Natural killer cell treated with Interleukin-12 subunit alpha and Interleukin-12 subunit beta and Interleukin-15 and Interleukin-18, amount 100 ng/mL, for 72 hours (primary cell): ENCODE measurements at regions not wholly inside any gene's neighbourhood (a gene's known extent, or its start where the extent isn't known, plus 50 kb on each side); places are given as distances from the start of the nearest gene placed in this dataset.
"Not testable (repeated sequence)": the region's sequence is repeated elsewhere in the genome, so short reads cannot be mapped to it uniquely, and the experiment has no call there.

Experiments
- ATAC-seq, 2 donors: fragments of 150-1000 bp; cut with Tn5 transposase in 1 of 2; sonication (Bioruptor Pico), chemical (Tn5 transposase) in 1 of 2; 2 replicates each; pipeline ENCODE4 v1.10.0; 2021
- DNase-seq: peaks from one replicate; pipeline ENCODE4 v3.0.0; 2022; ENCODE audit warnings: low spot score
- H3K27ac Mint-ChIP-seq, 2 donors: 1 replicate in 1 of 2; 2 replicates in 1 of 2; pipeline ENCODE4 v1.8.0; 2022; ENCODE audit warnings: mixed read lengths in 2 of 2, mild to moderate bottlenecking in 1 of 2, moderate library complexity in 1 of 2
- H3K27me3 Mint-ChIP-seq, 2 donors: 1 replicate in 1 of 2; 2 replicates in 1 of 2; pipeline ENCODE4 v1.8.0; 2022; ENCODE audit warnings: mixed read lengths in 2 of 2
- H3K36me3 Mint-ChIP-seq: one replicate; pipeline ENCODE4 v1.8.0; 2022; ENCODE audit warnings: mixed read lengths
- H3K4me1 Mint-ChIP-seq, 2 donors: 1 replicate in 1 of 2; 2 replicates in 1 of 2; pipeline ENCODE4 v1.8.0; 2022; ENCODE audit warnings: low read depth in 2 of 2, mixed read lengths in 2 of 2, mild to moderate bottlenecking in 1 of 2
- H3K4me3 Mint-ChIP-seq: one replicate; pipeline ENCODE4 v1.8.0; 2022; ENCODE audit warnings: mixed read lengths
- H3K9me3 Mint-ChIP-seq: 2 replicates; pipeline ENCODE4 v1.8.0; 2022; ENCODE audit warnings: mixed read lengths

DNA sequence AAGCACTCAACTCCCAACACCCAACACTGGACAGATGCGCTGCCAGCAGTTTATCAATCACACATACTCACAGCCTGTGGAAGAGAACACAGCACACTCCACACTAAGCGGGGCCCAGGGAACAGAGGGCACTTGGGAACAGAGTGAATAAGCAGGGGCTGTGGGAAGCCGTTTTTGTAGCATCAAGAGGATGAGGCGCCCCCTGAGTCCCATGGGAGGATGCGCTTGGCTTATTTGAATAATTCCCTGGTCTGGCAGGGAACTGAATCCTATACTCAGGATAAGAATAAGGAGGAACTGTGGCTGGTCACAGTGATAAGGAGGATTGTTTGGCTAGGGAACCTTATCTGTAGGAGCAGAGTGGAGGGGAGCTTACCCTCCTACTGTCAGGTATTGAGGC is 96.1 kb upstream of the DNAH5 start:
- ATAC-seq = no peak
- Mint-ChIP-seq H3K9me3 (no peaks in the 10 kb centered on the region), H3K27me3 (peaks cover 8 to 10% of the 10 kb centered on the region in 2 donors), H3K27ac (no peak overlapping the region), H3K4me3 (no peak overlapping the region), H3K4me1 (peaks cover 0 to 2% of the 10 kb centered on the region in 2 donors), H3K36me3 (no peaks in the 10 kb centered on the region)
- no peak for DNase-seq

DNA sequence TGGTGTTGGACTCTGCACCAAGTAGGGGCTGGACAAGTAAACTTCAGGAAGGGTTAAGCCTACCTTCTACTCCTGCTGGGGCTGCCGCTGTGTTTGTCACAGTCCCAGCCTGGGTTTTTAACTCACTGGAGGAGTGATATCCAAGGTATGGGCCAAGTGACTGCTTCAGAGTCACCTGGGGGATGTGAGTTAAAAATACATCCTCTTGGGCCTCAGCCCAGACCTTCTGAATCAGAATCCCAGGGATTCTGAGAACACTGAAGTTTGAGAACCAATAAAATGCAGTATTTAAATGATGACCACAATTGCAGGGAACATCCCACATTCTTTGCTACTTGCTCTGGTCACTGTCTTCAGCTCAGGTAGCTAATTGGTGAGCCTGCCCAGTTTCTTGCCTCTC is 95.1 kb upstream of the DNAH5 start:
- Mint-ChIP-seq H3K27me3 (peaks cover 11 to 16% of the 10 kb centered on the region in 2 donors), H3K9me3 (no peaks in the 10 kb centered on the region), H3K27ac (no peak overlapping the region), H3K36me3 (no peaks in the 10 kb centered on the region), H3K4me1 (peaks cover 0 to 5% of the 10 kb centered on the region in 2 donors), H3K4me3 (no peak overlapping the region)
- ATAC-seq (peak; percentile 7 to 13), DNase-seq (no peak)

GRCh38 chr5:14039063-14039462 is 94.6 kb upstream of the DNAH5 start:
- Mint-ChIP-seq H3K4me3 (no peak overlapping the region), H3K27me3 (peaks cover 14 to 21% of the 10 kb centered on the region in 2 donors), H3K9me3 (no peaks in the 10 kb centered on the region), H3K4me1 (peaks cover 0 to 5% of the 10 kb centered on the region in 2 donors), H3K36me3 (no peaks in the 10 kb centered on the region), H3K27ac (no peak overlapping the region)
- no peak for DNase-seq
- peak in 1 of 2 donors; percentile 11 for ATAC-seq

- Mint-ChIP-seq H3K27ac (no peak overlapping the region), H3K4me1 (peaks cover 0 to 5% of the 10 kb centered on the region in 2 donors), H3K4me3 (no peak overlapping the region), H3K9me3 (no peaks in the 10 kb centered on the region), H3K27me3 (peaks cover 18 to 26% of the 10 kb centered on the region in 2 donors), H3K36me3 (no peaks in the 10 kb centered on the region)
- DNase-seq = no peak
- ATAC-seq = no peak
These were observed 94.0 kb upstream of the DNAH5 start for GRCh38 chr5:14038341-14038959.

DNA sequence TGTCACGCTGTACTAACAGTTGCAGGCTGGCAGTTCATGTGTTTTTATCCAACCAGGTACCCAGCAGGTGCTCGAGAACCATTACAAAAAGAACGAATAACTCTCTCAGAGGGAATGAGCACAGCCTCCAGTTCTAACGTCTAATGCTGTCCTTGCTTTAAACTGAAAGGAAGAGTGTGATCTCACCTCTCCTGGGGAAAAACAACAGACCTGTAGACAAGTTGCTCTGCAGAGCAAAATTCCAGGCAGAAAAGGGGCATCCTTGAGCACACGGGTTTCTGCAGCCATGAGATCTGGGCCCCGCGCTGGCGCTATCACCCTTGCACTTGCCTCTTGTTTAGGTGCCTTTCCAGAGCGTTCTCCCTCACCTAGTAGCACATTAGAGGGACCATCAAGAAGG is 92.5 kb upstream of the DNAH5 start:
- no peaks in the 10 kb centered on the region for H3K9me3 Mint-ChIP-seq
- DNase-seq (no peak), ATAC-seq (no peak)
- no peak overlapping the region for H3K4me3 Mint-ChIP-seq
- peaks cover 16 to 17% of the 10 kb centered on the region in 2 donors for H3K27me3 Mint-ChIP-seq
- no peaks in the 10 kb centered on the region for H3K36me3 Mint-ChIP-seq
- H3K27ac Mint-ChIP-seq = no peak overlapping the region
- H3K4me1 Mint-ChIP-seq = peaks cover 0 to 5% of the 10 kb centered on the region in 2 donors

GRCh38 chr5:14036514-14036913 is 92.0 kb upstream of the DNAH5 start:
- Mint-ChIP-seq H3K27me3 (peaks cover 16 to 17% of the 10 kb centered on the region in 2 donors), H3K27ac (no peak overlapping the region), H3K9me3 (no peaks in the 10 kb centered on the region), H3K4me3 (no peak overlapping the region), H3K36me3 (no peaks in the 10 kb centered on the region), H3K4me1 (peaks cover 0 to 5% of the 10 kb centered on the region in 2 donors)
- ATAC-seq = no peak
- no peak for DNase-seq

DNA sequence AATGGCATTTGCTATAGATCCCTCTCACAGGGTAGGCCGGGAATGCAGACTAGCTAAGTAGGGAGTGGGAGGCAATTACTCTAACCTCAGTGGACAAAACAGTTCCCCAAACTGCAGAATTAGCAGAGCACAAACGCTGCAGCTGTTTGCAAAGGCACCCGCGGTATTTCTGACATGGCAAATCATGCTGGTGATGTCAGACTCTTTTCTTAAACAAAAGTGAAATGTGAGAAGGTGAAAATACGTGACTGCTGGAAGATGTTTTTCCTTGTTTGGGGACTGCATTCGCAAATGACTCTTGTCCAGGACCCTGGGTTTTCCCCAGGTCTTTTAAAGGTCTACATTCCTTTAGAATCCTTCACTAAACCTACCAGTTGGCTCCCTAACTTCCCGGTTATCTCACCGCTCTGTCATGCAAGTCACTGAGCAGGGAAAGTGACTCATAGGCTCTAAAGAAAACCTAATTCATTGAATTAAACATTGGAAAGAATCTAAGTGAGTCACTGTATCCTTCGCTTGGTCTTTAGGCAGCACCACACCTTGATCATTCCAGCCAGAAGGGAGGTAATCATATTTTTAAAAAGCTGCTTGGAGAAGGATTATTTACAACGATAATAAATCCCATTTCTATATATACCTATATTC is 91.5 kb upstream of the DNAH5 start:
- H3K9me3 Mint-ChIP-seq = no peaks in the 10 kb centered on the region
- no peak for ATAC-seq
- H3K27me3 Mint-ChIP-seq = peaks cover 16 to 17% of the 10 kb centered on the region in 2 donors
- DNase-seq = no peak
- H3K4me3 Mint-ChIP-seq = no peak overlapping the region
- no peaks in the 10 kb centered on the region for H3K36me3 Mint-ChIP-seq
- H3K27ac Mint-ChIP-seq = no peak overlapping the region
- H3K4me1 Mint-ChIP-seq = peaks cover 0 to 5% of the 10 kb centered on the region in 2 donors

DNA sequence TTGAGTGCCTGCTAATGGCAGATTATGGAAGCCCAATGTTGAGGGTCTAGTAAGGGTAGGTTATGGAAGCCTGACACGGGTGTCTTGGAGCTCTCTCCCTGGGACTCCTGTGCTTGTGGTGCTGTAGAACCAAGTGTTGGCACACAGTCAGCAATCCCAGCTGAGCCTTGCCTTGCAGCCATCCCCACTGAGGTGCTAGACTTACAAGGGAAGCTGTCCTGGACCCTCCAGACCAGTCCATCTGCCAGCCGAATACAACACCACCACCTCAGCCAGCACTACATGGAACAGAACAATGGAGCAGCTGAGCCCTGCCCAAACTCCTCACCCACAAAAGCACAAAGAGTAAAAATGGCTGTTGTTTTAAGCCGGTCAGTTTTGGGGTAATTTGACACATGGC is 90.5 kb upstream of the DNAH5 start:
- Mint-ChIP-seq H3K27me3 (peaks cover 21 to 24% of the 10 kb centered on the region in 2 donors), H3K27ac (no peak overlapping the region), H3K4me3 (no peak overlapping the region), H3K36me3 (no peaks in the 10 kb centered on the region), H3K9me3 (no peaks in the 10 kb centered on the region), H3K4me1 (peaks cover 0 to 5% of the 10 kb centered on the region in 2 donors)
- ATAC-seq (peak; percentile 11 to 25), DNase-seq (no peak)

- ATAC-seq (no peak), DNase-seq (no peak)
These were observed 88.4 kb upstream of the DNAH5 start for GRCh38 chr5:14032918-14033317.

GRCh38 chr5:14028938-14029584 is 84.6 kb upstream of the DNAH5 start:
- Mint-ChIP-seq H3K36me3 (no peaks in the 10 kb centered on the region), H3K27ac (no peak overlapping the region), H3K4me1 (no peaks in the 10 kb centered on the region), H3K9me3 (no peaks in the 10 kb centered on the region), H3K27me3 (peaks cover 18 to 23% of the 10 kb centered on the region in 2 donors), H3K4me3 (no peak overlapping the region)
- DNase-seq (no peak), ATAC-seq (no peak)

More at GRCh38 chr5:14032918-14033317, 88.4 kb upstream of the DNAH5 start:
- H3K4me1 Mint-ChIP-seq = peaks cover 0 to 5% of the 10 kb centered on the region in 2 donors
- no peak overlapping the region for H3K4me3 Mint-ChIP-seq
- H3K27ac Mint-ChIP-seq = no peak overlapping the region
- H3K36me3 Mint-ChIP-seq = no peaks in the 10 kb centered on the region
- no peaks in the 10 kb centered on the region for H3K9me3 Mint-ChIP-seq
- peaks cover 19 to 35% of the 10 kb centered on the region in 2 donors for H3K27me3 Mint-ChIP-seq

DNA sequence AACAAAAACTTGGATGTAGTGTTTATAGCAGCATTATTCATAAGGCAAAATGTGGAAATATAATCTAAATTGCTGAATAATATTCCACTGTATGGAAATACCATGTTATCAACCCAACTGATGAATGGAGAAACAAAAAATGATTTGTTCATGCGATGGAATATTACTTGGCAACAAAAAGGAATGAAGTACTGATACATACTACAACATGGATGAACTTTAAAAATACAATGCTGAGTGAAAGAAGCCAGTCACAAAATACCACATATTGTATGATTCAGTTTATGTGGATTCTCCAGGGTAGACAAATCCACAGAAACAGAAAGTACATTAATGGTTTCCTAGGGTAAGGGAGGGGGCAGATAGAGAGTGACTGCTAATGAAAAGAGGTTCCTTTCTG is 83.7 kb upstream of the DNAH5 start:
- no peaks in the 10 kb centered on the region for H3K9me3 Mint-ChIP-seq
- no peaks in the 10 kb centered on the region for H3K36me3 Mint-ChIP-seq
- DNase-seq (no peak), ATAC-seq (no peak)
- no peak overlapping the region for H3K4me3 Mint-ChIP-seq
- H3K27me3 Mint-ChIP-seq = peaks cover 13 to 19% of the 10 kb centered on the region in 2 donors
- H3K27ac Mint-ChIP-seq = no peak overlapping the region
- no peaks in the 10 kb centered on the region for H3K4me1 Mint-ChIP-seq

DNA sequence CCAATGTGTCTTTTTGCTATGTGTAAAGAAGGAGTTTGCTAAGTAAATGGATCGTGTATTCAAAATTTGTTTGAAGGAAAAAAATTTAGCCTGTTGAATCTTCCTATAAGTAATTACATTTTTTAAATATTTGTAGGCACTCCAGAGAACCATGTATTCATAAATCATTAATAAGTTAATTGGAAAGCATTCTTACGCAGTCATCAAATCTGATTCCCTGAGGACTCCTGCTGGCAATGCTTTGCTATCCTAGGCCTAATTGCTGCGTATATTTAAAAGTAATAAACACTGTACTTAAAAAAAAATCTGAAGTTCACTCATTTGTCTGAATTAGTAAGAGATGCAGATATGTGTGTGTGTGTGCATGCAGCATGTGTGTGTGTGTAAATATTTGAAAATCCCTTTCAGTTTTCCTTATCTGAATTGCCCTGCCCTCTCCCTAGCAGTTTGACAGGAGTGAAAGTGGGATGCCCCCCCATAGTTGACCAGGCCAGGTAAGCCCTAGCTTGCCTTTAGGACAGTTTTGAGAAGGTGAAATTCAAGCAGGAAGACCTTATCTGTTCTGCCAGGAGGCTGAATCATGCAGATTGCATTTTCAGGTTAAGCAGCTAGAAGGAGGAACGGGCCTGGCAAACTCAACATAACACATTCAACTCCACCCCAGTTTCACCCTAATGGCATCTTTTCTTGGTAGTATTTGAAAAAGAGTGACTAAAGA is 81.2 kb upstream of the DNAH5 start:
- no peak for ATAC-seq
- no peaks in the 10 kb centered on the region for H3K4me1 Mint-ChIP-seq
- H3K4me3 Mint-ChIP-seq = no peak overlapping the region
- no peaks in the 10 kb centered on the region for H3K9me3 Mint-ChIP-seq
- H3K27me3 Mint-ChIP-seq = peaks cover 13 to 19% of the 10 kb centered on the region in 2 donors
- no peak overlapping the region for H3K27ac Mint-ChIP-seq
- DNase-seq = no peak
- no peaks in the 10 kb centered on the region for H3K36me3 Mint-ChIP-seq

DNA sequence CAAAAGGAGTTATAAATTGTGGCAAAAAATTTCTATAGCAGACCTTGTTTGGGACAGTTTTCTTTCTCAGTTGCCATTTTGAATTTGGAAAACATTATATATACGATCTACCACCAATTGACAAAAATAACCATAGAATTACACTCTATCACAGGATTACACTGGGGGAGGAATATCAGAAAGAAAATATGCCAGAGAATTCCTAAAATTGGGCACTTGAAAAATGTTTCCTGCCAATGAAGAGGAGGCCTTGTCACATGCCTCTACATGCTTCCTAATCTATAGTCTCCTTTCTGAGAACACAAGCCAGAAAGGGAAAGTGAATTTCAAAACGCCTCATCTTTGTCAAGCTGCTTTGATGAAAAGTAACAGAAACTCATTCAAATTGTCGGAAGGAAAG is 78.5 kb upstream of the DNAH5 start:
- Mint-ChIP-seq H3K4me1 (no peaks in the 10 kb centered on the region), H3K36me3 (no peaks in the 10 kb centered on the region), H3K27ac (no peak overlapping the region), H3K4me3 (no peak overlapping the region), H3K9me3 (no peaks in the 10 kb centered on the region), H3K27me3 (peaks cover 11 to 13% of the 10 kb centered on the region in 2 donors)
- ATAC-seq = no peak
- DNase-seq = no peak

GRCh38 chr5:14020944-14021343 is 76.5 kb upstream of the DNAH5 start:
- H3K4me3 Mint-ChIP-seq, H3K9me3 Mint-ChIP-seq, H3K27ac Mint-ChIP-seq, DNase-seq, H3K36me3 Mint-ChIP-seq, ATAC-seq, H3K4me1 Mint-ChIP-seq: not testable (repeated sequence)
- peaks cover 3 to 12% of the 10 kb centered on the region in 2 donors for H3K27me3 Mint-ChIP-seq
